ENCODE measurements at regions not wholly inside any gene's neighbourhood (a gene's known extent, or its start where the extent isn't known, plus 50 kb on each side); places are given as distances from the start of the nearest gene placed in this dataset.

GRCh38 chr3:30081904-30082303 is 524.5 kb upstream of the TGFBR2 start:
- H3K4me3 ChIP-seq (ENCODE audit: control insufficient read depth, low read depth, low read length) = no peak overlapping the region
- DNase-seq (ENCODE audit: low read depth) = no peak

DNA sequence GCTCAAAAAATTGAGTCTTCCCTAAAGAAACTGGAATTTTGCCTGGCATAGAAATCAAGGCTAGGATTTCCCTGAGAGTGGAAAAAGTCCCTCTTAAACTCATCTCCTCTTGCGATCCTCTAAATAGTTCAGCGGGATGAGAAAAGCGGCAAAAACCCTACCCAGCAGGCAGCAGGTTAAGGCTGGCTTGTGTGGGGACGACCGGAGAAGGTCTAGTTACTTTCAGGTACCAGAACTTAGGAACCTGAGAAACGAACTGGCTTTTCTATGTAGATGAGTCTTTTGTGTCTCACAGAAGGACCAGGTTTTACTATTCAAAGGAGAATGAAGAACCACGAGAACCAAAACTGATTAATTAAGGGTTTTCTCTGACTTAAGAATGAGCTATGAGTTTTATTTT is 523.7 kb upstream of the TGFBR2 start:
- DNase-seq (ENCODE audit: low read depth) = no peak
- no peak for TF ChIP-seq CTCF (conservative IDR thresholded peaks at IDR 0.05; ENCODE audit: control insufficient read depth, insufficient read depth, low read depth, low read length)

More at GRCh38 chr3:30081904-30082303, 524.5 kb upstream of the TGFBR2 start:
- no peak for TF ChIP-seq CTCF (conservative IDR thresholded peaks at IDR 0.05; ENCODE audit: control insufficient read depth, insufficient read depth, low read depth, low read length)

DNA sequence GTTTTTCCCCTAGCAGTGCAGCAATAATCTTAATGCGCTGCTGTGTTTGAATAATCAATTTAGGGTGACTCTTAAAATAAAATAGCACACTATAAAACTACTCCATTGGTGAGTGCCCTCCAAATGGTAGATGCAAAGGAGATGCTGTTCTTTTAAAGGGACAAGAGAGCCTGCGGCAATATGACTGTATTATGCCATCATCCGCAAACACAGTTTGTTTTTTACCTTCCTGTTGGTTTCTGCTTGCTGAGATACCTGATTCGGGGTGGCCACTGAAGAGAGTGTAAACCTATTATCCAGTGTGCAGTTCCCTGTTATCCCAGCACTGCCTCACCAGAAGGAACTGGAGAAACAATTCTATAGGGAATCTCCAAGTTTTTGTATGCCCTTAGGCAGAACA is 523.1 kb upstream of the TGFBR2 start:
- no peak overlapping the region for H3K4me3 ChIP-seq (ENCODE audit: control insufficient read depth, low read depth, low read length)
- TF ChIP-seq CTCF (conservative IDR thresholded peaks at IDR 0.05; ENCODE audit: control insufficient read depth, insufficient read depth, low read depth, low read length) = no peak
- DNase-seq (ENCODE audit: low read depth) = no peak

More for the DNA sequence above, 523.7 kb upstream of the TGFBR2 start:
- no peak overlapping the region for H3K4me3 ChIP-seq (ENCODE audit: control insufficient read depth, low read depth, low read length)

GRCh38 chr3:30084316-30084715 is 522.1 kb upstream of the TGFBR2 start:
- no peak for TF ChIP-seq CTCF (conservative IDR thresholded peaks at IDR 0.05; ENCODE audit: control insufficient read depth, insufficient read depth, low read depth, low read length)
- no peak overlapping the region for H3K4me3 ChIP-seq (ENCODE audit: control insufficient read depth, low read depth, low read length)
- no peak for DNase-seq (ENCODE audit: low read depth)

- DNase-seq (ENCODE audit: low read depth) = no peak
- TF ChIP-seq CTCF (conservative IDR thresholded peaks at IDR 0.05; ENCODE audit: control insufficient read depth, insufficient read depth, low read depth, low read length) = no peak
- no peak overlapping the region for H3K4me3 ChIP-seq (ENCODE audit: control insufficient read depth, low read depth, low read length)
These were observed 521.4 kb upstream of the TGFBR2 start for GRCh38 chr3:30084971-30085403.

DNA sequence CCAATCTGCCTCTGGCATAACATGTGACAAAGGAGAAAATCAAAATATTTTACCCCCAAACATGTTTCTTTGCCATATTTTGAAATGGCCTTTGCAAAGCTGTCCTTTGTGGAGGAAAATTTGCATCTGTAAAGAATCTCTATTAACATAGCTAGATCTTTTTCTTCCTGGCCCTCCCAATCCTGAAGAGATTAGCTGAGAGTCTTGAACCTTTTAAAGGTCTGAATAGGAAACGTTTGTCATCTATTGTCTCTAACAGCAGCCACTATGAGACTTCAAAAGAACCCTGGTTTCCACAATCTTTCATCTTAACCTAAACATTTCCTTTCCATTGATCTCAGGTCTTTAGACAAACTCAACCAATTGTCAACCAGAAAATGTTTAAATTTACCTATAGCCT is 520.9 kb upstream of the TGFBR2 start:
- DNase-seq (ENCODE audit: low read depth) = no peak
- no peak for TF ChIP-seq CTCF (conservative IDR thresholded peaks at IDR 0.05; ENCODE audit: control insufficient read depth, insufficient read depth, low read depth, low read length)
- H3K4me3 ChIP-seq (ENCODE audit: control insufficient read depth, low read depth, low read length) = no peak overlapping the region

- no peak for DNase-seq (ENCODE audit: low read depth)
- no peak for TF ChIP-seq CTCF (conservative IDR thresholded peaks at IDR 0.05; ENCODE audit: control insufficient read depth, insufficient read depth, low read depth, low read length)
- H3K4me3 ChIP-seq (ENCODE audit: control insufficient read depth, low read depth, low read length) = no peak overlapping the region
These were observed 514.7 kb upstream of the TGFBR2 start for GRCh38 chr3:30091686-30092085.
